ENCODE measurements at regions not wholly inside any gene's neighbourhood (a gene's known extent, or its start where the extent isn't known, plus 50 kb on each side); places are given as distances from the start of the nearest gene placed in this dataset.

DNA sequence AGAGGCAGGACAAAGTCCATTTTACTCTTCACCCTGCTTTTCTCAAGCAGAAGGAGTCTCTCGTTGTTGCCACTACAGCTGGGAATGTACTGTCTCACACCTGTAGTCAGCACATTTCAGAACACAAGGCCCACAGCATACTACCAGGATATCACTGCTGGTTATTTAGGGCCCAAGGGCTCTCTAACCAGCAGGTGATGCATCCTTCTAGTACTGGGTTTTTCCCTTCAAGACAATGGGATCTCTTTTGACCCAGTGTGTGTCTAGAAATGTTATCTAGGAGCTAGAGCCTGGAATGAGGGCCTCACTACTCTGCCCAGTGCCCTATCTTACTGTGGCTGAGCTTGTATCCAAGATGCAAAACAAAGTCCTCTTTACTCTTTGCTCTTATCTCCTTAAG lies 235.1 kb upstream of the PRR16 start:
- Mint-ChIP-seq H3K27me3 (ENCODE audit: insufficient read depth) (no peaks in the 10 kb centered on the region; the same call in 1 of the 2 replicates), H3K9me3 (no peaks in the 10 kb centered on the region), H3K27ac (no peak overlapping the region), H3K36me3 (ENCODE audit: low read depth) (no peaks in the 10 kb centered on the region), H3K4me1 (ENCODE audit: low read depth) (peaks cover 8% of the 10 kb centered on the region), H3K4me3 (no peak overlapping the region)
- no peak for TF ChIP-seq CTCF (IDR thresholded peaks at IDR 0.05)
- no peak for DNase-seq

DNA sequence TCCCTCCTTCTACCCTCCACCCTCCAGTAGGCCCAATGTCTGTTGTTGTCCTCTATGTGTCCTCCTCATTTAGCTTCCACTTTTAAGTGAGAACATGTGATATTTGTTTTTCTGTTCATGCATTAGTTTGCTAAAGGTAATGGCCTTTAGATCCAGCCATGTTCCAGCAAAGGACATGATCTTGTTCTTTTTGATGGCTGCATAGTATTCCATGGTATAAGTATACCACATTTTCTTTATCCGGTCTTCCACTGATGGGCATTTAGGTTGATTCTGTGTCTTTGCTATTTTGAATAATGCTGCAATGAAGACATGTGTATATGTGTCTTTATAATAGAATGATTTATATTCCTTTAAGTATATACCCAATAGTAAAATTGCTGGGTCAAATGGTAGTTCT lies 232.5 kb upstream of the PRR16 start:
- DNase-seq: no peak
- Mint-ChIP-seq H3K27me3 (ENCODE audit: insufficient read depth) (no peaks in the 10 kb centered on the region; the same call in 1 of the 2 replicates), H3K4me1 (ENCODE audit: low read depth) (peaks cover 15% of the 10 kb centered on the region), H3K27ac (no peak overlapping the region), H3K36me3 (ENCODE audit: low read depth) (peaks cover 8% of the 10 kb centered on the region), H3K9me3 (no peaks in the 10 kb centered on the region), H3K4me3 (no peak overlapping the region)
- TF ChIP-seq CTCF (IDR thresholded peaks at IDR 0.05): no peak

GRCh38 chr5:120236360-120236759 lies 227.7 kb upstream of the PRR16 start:
- TF ChIP-seq CTCF (IDR thresholded peaks at IDR 0.05): no peak
- no peaks in the 10 kb centered on the region for H3K9me3 Mint-ChIP-seq
- no peak overlapping the region for H3K4me3 Mint-ChIP-seq
- H3K4me1 Mint-ChIP-seq (ENCODE audit: low read depth): peaks cover 17% of the 10 kb centered on the region
- no peaks in the 10 kb centered on the region for H3K27me3 Mint-ChIP-seq (ENCODE audit: insufficient read depth)
- H3K36me3 Mint-ChIP-seq (ENCODE audit: low read depth): peaks cover 8% of the 10 kb centered on the region
- no peak overlapping the region for H3K27ac Mint-ChIP-seq
- no peak for DNase-seq

DNA sequence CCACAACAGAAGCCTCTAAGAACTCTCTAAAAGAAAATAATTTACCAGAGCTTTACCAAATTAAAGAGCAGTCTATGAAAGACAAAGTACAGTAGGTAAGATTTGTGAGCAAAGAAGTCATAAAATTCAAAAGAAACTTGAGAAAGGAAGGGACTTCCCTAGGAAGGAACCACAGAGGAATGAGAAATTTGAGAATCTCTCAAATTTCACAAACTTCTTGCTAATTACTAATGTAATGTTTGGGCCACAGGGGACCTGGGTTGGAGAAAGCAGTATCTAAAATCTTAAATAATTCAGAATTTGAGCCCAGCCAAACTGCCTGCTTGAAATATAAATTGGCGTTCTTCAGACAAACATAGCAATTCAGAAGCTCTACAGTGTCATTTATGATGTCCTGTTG lies 225.0 kb upstream of the PRR16 start:
- H3K9me3 Mint-ChIP-seq: no peaks in the 10 kb centered on the region
- peaks cover 8% of the 10 kb centered on the region for H3K36me3 Mint-ChIP-seq (ENCODE audit: low read depth)
- no peak for TF ChIP-seq CTCF (IDR thresholded peaks at IDR 0.05)
- peaks cover 17% of the 10 kb centered on the region for H3K4me1 Mint-ChIP-seq (ENCODE audit: low read depth)
- H3K4me3 Mint-ChIP-seq: no peak overlapping the region
- DNase-seq: no peak
- H3K27ac Mint-ChIP-seq: no peak overlapping the region
- 0 out of 2 replicates have a peak, but pooled peaks cover under 1% of the 10 kb centered on the region for H3K27me3 Mint-ChIP-seq (ENCODE audit: insufficient read depth)

DNA sequence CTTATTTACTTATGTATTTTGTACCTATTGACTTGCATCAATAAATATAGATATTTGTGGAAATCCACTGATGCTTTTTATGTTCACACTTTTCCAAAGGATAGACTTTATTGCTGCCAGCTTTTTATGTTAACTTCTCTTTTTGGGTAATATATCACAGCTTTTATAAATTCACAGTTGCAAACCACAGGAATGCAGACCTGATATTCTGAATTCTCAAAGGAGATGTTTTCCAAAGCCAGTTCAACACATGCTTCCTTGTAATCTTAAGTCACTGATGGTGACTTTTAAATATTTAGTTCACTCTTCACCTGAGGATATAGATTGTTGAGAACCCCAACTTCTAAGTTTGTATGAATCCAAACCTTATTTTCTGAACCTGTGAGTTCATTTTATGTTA lies 223.4 kb upstream of the PRR16 start:
- Mint-ChIP-seq H3K36me3 (ENCODE audit: low read depth) (peaks cover 6% of the 10 kb centered on the region), H3K27me3 (ENCODE audit: insufficient read depth) (peaks cover 3% of the 10 kb centered on the region; the same call in 1 of the 2 replicates), H3K4me3 (no peak overlapping the region), H3K27ac (no peak overlapping the region), H3K4me1 (ENCODE audit: low read depth) (peaks cover 16% of the 10 kb centered on the region), H3K9me3 (no peaks in the 10 kb centered on the region)
- no peak for DNase-seq
- no peak for TF ChIP-seq CTCF (IDR thresholded peaks at IDR 0.05)

GRCh38 chr5:120241400-120241799 lies 222.7 kb upstream of the PRR16 start:
- Mint-ChIP-seq H3K27ac (no peak overlapping the region), H3K4me1 (ENCODE audit: low read depth) (peaks cover 10% of the 10 kb centered on the region), H3K36me3 (ENCODE audit: low read depth) (no peaks in the 10 kb centered on the region), H3K27me3 (ENCODE audit: insufficient read depth) (peaks cover 3% of the 10 kb centered on the region; the same call in 1 of the 2 replicates), H3K9me3 (no peaks in the 10 kb centered on the region), H3K4me3 (no peak overlapping the region)
- DNase-seq: no peak
- TF ChIP-seq CTCF (IDR thresholded peaks at IDR 0.05): no peak
